ENCODE measurements at regions not wholly inside any gene's neighbourhood (a gene's known extent, or its start where the extent isn't known, plus 50 kb on each side); places are given as distances from the start of the nearest gene placed in this dataset.

- Histone ChIP-seq H3K27ac (no peak overlapping the region), H3K4me1 (no peaks in the 10 kb centered on the region), H3K4me3 (no peak overlapping the region), H3K36me3 (no peaks in the 10 kb centered on the region), H3K27me3 (no peaks in the 10 kb centered on the region), H3K9me3 (no peaks in the 10 kb centered on the region)
- DNase-seq (ENCODE audit: extremely low spot score in 2 of 2): no peak
- no peak for TF ChIP-seq CTCF (IDR thresholded peaks at IDR 0.05)
- TF ChIP-seq POLR2AphosphoS5 (IDR thresholded peaks at IDR 0.05; ENCODE audit: insufficient read depth in 1 of 2, low read depth in 1 of 2): no peak
- TF ChIP-seq POLR2A (IDR thresholded peaks at IDR 0.05): no peak
- intact Hi-C loops (cut with DNase I): no loop called here
These were observed 465.8 kb upstream of the PCDH15 start for GRCh38 chr10:55266797-55267196.

- no peak overlapping the region for H3K4me3 ChIP-seq
- DNase-seq (ENCODE audit: extremely low spot score in 2 of 2): no peak
- intact Hi-C loops (cut with DNase I): no loop called here
- no peak overlapping the region for H3K27ac ChIP-seq
- H3K27me3 ChIP-seq: no peaks in the 10 kb centered on the region
- H3K36me3 ChIP-seq: no peaks in the 10 kb centered on the region
- no peaks in the 10 kb centered on the region for H3K9me3 ChIP-seq
- no peaks in the 10 kb centered on the region for H3K4me1 ChIP-seq
- TF ChIP-seq CTCF (IDR thresholded peaks at IDR 0.05) (no peak), POLR2AphosphoS5 (IDR thresholded peaks at IDR 0.05; ENCODE audit: insufficient read depth in 1 of 2, low read depth in 1 of 2) (no peak), POLR2A (IDR thresholded peaks at IDR 0.05) (no peak)
These were observed 462.3 kb upstream of the PCDH15 start for GRCh38 chr10:55263327-55263726.

- DNase-seq (ENCODE audit: extremely low spot score in 2 of 2): no peak
- Histone ChIP-seq H3K27me3 (no peaks in the 10 kb centered on the region), H3K9me3 (no peaks in the 10 kb centered on the region), H3K4me1 (no peaks in the 10 kb centered on the region), H3K4me3 (no peak overlapping the region), H3K36me3 (no peaks in the 10 kb centered on the region), H3K27ac (no peak overlapping the region)
- TF ChIP-seq POLR2AphosphoS5 (IDR thresholded peaks at IDR 0.05; ENCODE audit: insufficient read depth in 1 of 2, low read depth in 1 of 2): no peak
- no peak for TF ChIP-seq CTCF (IDR thresholded peaks at IDR 0.05)
- TF ChIP-seq POLR2A (IDR thresholded peaks at IDR 0.05): no peak
- intact Hi-C loops (cut with DNase I): no loop called here
These were observed 441.5 kb upstream of the PCDH15 start for GRCh38 chr10:55242544-55242943.

- H3K27ac ChIP-seq: no peak overlapping the region
- intact Hi-C loops (cut with DNase I): no loop called here
- H3K9me3 ChIP-seq: no peaks in the 10 kb centered on the region
- H3K36me3 ChIP-seq: no peaks in the 10 kb centered on the region
- DNase-seq (ENCODE audit: extremely low spot score in 2 of 2): no peak
- no peak for TF ChIP-seq POLR2AphosphoS5 (IDR thresholded peaks at IDR 0.05; ENCODE audit: insufficient read depth in 1 of 2, low read depth in 1 of 2)
- no peak for TF ChIP-seq CTCF (IDR thresholded peaks at IDR 0.05)
- no peak for TF ChIP-seq POLR2A (IDR thresholded peaks at IDR 0.05)
- H3K4me3 ChIP-seq: no peak overlapping the region
- no peaks in the 10 kb centered on the region for H3K4me1 ChIP-seq
- H3K27me3 ChIP-seq: no peaks in the 10 kb centered on the region
These were observed 436.4 kb upstream of the PCDH15 start for GRCh38 chr10:55237462-55237861.

GRCh38 chr10:55233505-55233904 is 432.5 kb upstream of the PCDH15 start:
- DNase-seq (ENCODE audit: extremely low spot score in 2 of 2): no peak
- no peak overlapping the region for H3K27ac ChIP-seq
- TF ChIP-seq POLR2A (IDR thresholded peaks at IDR 0.05): no peak
- no peak for TF ChIP-seq CTCF (IDR thresholded peaks at IDR 0.05)
- no peak for TF ChIP-seq POLR2AphosphoS5 (IDR thresholded peaks at IDR 0.05; ENCODE audit: insufficient read depth in 1 of 2, low read depth in 1 of 2)
- no peaks in the 10 kb centered on the region for H3K4me1 ChIP-seq
- intact Hi-C loops (cut with DNase I): no loop called here
- H3K4me3 ChIP-seq: no peak overlapping the region
- H3K9me3 ChIP-seq: no peaks in the 10 kb centered on the region
- no peaks in the 10 kb centered on the region for H3K27me3 ChIP-seq
- H3K36me3 ChIP-seq: no peaks in the 10 kb centered on the region

Data from vagina (tissue), 2 donors.